Fibroblast of villous mesenchyme (primary cell): ENCODE measurements at regions not wholly inside any gene's neighbourhood (a gene's known extent, or its start where the extent isn't known, plus 50 kb on each side); places are given as distances from the start of the nearest gene placed in this dataset.

ENCODE experiments used
- DNase-seq: peaks from one replicate; pipeline ENCODE4 v3.0.0-alpha.2; 2010; ENCODE audit warnings: low read depth
- H3K4me3 ChIP-seq: 2 replicates; pipeline ENCODE4 v1.5.1; 2011; ENCODE audit warnings: low read depth, mild to moderate bottlenecking, low read length
- TF ChIP-seq, protein P1 (sequence below): IDR thresholded peaks from 2 replicates; pipeline ENCODE4 v1.5.1; 2012; ENCODE audit warnings: low read depth, mild to moderate bottlenecking, low read length; ENCODE audit not compliant: insufficient read depth

DNA sequence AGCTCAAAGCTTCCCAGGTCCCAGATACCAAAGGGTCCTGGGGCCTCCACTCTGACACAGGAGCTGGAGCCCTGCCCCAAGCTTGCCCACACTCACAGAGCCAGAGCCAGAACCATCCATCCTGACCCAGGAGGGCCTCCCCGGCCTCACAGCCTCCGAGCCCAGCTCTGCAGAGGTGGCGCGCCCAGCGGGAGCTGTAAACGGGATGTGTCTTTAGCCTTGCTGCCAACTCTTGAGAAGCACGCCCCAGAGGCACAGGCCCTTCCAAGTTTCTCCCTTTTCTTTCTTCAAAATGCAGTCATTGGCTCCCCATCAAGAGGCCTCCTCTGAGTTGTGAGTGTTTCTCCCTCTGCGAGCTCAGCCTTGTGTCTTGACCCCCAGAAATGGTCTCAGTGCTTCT lies 75.0 kb downstream of the PDGFA start:
- no peak for DNase-seq
- TF ChIP-seq, protein P1, sequence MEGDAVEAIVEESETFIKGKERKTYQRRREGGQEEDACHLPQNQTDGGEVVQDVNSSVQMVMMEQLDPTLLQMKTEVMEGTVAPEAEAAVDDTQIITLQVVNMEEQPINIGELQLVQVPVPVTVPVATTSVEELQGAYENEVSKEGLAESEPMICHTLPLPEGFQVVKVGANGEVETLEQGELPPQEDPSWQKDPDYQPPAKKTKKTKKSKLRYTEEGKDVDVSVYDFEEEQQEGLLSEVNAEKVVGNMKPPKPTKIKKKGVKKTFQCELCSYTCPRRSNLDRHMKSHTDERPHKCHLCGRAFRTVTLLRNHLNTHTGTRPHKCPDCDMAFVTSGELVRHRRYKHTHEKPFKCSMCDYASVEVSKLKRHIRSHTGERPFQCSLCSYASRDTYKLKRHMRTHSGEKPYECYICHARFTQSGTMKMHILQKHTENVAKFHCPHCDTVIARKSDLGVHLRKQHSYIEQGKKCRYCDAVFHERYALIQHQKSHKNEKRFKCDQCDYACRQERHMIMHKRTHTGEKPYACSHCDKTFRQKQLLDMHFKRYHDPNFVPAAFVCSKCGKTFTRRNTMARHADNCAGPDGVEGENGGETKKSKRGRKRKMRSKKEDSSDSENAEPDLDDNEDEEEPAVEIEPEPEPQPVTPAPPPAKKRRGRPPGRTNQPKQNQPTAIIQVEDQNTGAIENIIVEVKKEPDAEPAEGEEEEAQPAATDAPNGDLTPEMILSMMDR = no peak
- no peak overlapping the region for H3K4me3 ChIP-seq

DNA sequence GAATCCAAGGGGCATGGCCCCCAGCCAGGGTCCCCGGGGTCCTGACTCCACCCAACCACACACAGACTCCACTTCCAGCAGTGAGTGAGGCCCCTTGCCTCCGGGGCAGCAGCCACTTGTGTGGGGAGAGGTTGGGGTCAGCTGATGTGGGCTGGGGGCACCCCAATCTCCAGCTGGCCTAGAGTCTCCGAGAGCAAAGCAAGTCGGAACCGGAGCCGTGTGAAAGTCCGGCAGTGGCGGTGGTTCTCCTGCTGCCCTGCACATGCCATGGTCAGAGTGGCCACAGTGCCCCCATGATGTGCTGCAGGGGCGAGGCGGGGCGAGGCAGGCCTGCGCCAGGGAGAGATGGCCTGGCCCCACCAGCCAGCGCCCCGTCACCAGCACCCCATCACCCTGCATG lies 74.6 kb downstream of the PDGFA start:
- no peak overlapping the region for H3K4me3 ChIP-seq
- TF ChIP-seq, protein P1 = no peak
- DNase-seq = no peak

DNA sequence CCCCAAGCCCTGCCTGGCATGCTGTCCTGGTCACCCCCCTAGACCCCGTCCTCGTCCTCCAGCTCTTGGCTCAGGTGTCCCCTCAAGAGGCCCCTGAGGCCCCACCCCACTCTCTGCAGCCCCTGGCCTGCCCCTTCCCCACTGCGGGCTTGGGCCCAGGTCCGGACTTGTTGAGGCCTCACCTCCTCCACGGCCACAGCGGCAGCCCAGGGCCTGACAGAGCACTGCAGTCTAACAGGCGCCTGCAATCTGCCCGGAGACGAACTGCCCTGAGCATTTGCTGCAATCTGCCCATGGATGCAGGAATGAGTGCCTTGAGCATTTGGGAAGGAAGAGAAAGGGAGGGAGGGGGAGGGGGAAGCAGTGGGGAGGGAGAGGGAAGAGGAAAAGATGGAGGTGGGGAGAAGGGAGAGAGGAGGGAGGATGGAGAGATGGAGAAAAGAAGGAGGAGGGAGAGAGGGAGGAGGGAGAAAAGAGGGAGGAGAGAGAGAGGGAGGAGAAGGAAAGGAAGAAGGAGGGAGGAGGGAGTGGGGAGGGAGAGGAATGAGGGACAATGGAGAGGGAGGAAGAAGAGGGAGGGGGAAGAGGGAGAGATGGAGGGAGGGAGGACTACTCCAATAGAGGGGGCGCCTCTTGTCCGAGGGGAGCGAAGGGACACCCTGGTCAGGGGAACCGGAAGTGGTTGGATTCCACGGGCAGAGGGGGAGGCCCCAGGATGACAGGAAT lies 73.9 kb downstream of the PDGFA start:
- TF ChIP-seq, protein P1 = no peak
- DNase-seq = no peak
- no peak overlapping the region for H3K4me3 ChIP-seq

DNA sequence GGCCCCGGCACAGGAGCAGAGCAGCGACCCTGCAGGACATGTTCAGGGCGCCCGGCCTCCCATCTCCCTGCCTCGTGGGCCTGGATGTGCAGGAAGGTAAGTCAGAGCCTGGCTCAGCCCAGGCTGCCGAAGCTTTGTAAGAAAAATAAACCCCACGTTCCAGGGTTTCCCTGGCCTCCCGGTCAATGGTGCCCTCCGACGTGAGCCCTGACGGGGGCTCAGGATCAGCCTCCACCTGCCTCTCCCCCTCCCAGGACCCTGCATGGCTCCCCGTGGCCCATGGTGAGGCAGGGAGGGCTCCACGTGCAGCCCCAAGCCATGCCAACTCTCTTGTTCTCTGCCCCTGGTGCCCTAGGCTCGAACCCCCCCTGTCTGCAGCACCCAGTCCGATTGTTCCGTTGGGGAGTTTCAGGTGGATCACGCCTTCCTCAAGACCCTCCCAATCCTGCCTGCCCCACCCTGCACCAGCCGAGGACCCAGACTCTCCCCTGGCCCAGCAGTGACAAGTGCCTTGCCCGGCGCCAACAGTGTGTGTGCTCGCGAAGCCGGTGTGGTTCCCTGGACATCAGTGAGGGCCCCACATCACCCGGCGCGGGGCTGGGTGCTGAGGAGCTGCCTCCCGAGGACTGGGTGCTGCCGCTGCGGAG lies 73.2 kb downstream of the PDGFA start:
- no peak for DNase-seq
- TF ChIP-seq, protein P1 = no peak
- no peak overlapping the region for H3K4me3 ChIP-seq
